ENCODE measurements at regions not wholly inside any gene's neighbourhood (a gene's known extent, or its start where the extent isn't known, plus 50 kb on each side); places are given as distances from the start of the nearest gene placed in this dataset.

DNA sequence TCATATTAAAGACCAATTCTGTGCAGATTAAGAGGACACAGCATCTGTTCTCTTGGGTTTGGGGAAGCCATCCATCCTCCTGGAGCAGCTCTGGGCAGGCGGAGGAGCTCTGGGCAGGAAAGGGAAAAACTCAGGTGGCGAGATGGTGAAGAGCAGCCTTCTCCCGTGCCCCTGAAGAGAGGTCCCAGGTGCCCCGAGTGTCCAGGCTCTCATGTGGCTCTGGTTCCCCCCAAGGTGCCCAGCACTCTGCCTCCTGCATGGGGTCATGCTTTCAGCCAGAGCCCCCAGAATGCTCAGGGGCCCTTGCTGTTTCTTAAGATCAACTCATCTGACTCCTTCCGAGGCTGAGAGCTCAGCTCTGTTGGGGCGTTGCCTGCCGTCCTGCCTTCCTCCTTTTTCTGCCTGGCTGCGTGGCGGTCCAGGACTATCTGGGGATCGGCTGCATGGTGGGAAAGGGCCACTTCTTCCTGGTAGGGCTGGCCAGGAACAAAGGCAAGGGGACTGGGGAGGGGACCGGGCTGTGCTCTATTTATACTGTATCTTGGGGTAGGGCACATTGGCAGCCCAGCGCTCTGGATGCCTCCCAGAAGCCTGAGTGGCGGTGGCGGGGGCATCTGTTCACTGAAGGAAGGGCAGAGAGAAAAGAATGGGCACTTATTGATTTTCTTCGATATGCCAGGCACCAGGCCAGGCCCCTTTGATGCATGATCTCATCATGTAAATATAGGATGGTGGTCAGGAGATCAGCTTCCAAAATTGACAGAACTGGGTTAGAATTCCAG, 103.2 kb upstream of the SDK2 start:
- DNase-seq, result no peak
- in situ Hi-C loops (cut with MboI; ENCODE audit: low pct_unique_long_range_greater_than_20kb, low sequenced_read_pairs), result no loop called here

DNA sequence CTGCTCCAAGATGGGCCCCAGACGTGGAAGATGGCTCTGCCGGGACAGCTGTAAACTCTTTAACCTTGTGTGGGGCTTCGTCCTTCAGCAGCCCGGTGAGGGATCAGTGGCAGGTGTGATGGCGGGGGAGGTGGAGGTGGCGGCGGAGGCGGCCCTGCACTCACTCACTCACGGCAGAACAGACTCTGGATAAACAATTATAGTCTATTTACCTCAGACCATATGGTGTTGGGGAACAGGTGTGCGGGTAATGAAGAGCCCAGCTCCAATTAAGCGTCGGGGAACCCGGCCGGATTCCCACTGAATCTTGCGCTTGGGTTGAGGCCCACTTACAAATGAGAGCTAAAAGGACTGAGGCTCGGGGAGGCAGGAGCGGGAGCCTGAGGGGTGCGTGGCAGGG, 104.3 kb upstream of the SDK2 start:
- DNase-seq, result no peak
- in situ Hi-C loops (cut with MboI; ENCODE audit: low pct_unique_long_range_greater_than_20kb, low sequenced_read_pairs), result no loop called here

DNA sequence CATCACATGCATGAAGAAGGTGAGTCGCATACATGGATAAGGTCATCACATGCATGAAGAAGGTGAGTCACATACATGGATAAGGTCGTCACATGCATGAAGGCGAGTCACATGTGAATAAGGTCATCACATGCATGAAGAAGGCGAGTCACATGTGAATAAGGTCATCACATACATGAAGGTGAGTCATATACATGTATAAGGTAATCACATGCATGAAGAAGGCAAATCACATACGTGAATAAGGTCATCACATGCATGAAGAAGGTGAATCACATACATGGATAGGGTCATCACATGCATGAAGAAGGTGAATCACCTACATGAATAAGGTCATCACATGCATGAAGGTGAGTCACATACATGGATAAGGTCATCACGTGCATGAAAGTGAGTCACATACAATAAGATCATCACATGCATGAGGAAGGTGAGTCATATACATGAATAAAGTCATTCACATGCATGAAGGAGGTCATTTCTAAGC, 105.1 kb upstream of the SDK2 start:
- in situ Hi-C loops (cut with MboI; ENCODE audit: low pct_unique_long_range_greater_than_20kb, low sequenced_read_pairs), result no loop called here
- no peak for DNase-seq

DNA sequence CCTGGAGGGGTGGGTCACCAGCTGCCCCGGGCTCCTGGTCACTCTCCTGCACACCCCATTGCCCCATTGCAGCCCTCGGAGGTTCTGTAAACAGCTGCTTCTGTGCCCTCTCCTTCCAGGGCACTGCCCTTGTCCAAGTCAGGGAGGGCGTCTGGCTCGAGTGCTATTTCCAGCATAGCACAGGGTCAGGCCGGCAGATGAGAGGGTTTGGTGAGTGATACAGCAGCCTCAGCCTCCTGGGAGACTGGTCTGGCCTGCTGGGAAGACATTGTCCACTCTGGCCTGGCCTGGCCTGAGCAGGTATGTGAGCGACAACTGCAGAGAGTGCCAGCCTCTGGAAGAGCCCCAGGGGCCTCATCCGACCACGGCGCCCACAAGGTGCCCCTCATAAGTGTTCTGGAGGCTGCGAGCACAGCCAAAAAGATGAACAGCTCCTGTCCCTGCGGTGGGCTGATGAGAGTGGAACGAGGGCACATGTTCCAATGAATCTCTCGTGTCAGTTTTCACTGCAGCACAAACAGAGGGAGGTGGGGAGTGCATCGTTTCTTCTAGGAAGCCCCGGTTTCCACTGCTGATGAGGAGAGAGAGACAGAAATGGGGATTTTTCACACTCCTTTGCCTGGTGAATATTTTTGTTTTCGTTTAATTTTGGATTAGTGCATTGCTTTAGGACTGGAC, 105.8 kb upstream of the SDK2 start:
- in situ Hi-C loops (cut with MboI; ENCODE audit: low pct_unique_long_range_greater_than_20kb, low sequenced_read_pairs), result no loop called here
- no peak for DNase-seq

DNA sequence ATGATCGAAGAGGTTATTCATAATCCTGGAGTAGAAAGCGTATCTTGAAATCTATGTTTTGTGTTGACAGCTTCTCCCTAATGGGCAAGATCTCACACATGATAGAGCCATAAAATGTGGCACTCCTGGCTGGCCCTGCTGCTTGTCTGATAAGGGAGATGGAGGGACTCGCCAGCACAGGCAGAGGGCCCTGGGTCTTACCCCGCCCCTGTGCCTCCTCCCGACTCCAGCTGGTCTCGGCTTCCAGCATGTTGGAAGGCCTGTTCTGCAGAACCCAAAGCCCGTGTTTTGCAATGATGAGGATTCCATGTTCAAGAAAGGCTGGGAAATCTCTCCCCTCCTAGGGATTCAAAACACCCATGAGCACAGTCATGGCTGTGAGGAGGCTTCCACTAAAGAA, 106.7 kb upstream of the SDK2 start:
- no peak for DNase-seq
- in situ Hi-C loops (cut with MboI; ENCODE audit: low pct_unique_long_range_greater_than_20kb, low sequenced_read_pairs), result no loop called here

DNA sequence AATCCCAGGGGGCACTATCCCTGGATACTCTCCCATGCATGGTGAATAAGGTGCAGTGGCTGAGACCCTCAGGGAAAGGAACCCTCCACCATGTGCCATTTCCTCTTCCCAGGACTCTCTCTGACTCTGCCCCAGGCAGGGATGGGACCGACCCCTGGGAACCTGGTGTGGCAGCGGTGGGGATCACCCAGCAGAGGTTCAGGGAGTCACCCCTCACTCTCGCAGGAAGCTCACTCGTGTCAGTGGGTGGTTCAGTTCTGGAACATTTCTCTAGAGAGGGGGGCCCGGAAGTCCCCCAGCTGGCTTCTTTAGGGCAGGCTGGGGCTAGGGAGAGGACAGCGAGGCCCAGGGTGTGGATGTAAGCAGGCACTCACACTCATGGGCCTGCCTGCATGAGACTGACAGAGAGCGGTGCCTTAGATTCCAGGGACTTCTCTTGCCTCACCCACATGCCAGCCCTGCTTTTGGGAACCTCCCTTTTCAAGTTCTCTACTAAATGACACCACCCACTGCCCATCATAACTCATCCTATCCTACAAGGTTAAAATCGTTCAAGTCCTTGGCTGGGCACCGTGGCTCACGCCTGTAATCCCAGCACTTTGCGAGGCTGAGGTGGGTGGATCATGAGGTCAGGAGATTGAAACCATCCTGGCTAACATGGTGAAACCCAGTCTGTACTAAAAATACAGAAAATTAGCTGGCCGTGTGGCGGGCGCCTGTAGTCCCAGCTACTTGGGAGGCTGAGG, 109.7 kb upstream of the SDK2 start:
- in situ Hi-C loops (cut with MboI; ENCODE audit: low pct_unique_long_range_greater_than_20kb, low sequenced_read_pairs), result no loop called here
- no peak for DNase-seq

DNA sequence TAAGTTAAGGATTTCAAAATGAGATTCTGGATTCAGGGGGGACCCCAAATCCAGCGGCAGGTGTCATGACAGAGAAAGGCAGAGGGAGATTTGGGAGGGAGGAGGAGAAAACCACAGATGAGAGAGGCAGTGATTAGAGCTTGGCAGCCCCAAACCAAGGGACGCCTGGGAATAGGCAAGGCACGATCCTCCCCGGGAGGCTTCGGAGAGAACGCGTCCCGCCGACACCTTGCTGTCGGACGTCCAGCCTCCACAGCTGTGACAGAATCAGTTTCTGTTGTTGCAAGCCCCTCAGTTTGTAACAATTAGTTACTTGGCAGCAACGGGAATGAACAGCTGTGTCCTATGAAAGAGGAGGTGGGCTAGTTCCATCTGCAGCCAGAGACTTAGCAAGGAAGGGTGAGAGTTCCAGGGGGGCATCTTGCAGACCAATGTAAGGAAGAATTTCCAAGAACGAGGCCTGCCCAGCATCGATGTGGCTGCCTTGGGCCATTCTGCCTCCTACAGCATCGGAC, 110.7 kb upstream of the SDK2 start:
- no peak for DNase-seq
- in situ Hi-C loops (cut with MboI; ENCODE audit: low pct_unique_long_range_greater_than_20kb, low sequenced_read_pairs), result no loop called here

DNA sequence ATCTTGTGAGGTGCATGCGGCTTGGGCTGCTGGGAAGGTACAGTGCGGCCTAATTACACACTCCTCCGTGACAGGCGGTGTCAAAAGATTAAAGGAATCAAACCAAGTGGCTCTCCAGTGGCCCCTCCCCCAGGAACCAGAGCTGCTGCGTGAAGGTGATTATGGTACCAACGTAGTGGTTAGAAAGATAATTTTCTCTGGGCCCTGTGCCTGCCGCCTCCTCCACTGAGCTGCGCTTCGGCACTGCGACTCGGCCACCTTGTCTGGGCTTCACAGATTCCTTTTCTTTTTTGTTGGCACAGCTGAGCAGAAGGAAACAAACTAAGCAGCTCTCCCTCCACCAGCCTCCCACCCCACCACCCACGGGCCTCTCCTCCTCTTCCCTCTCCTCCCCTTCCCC, 113.2 kb upstream of the SDK2 start:
- no peak for DNase-seq
- in situ Hi-C loops (cut with MboI; ENCODE audit: low pct_unique_long_range_greater_than_20kb, low sequenced_read_pairs), result no loop called here

DNA sequence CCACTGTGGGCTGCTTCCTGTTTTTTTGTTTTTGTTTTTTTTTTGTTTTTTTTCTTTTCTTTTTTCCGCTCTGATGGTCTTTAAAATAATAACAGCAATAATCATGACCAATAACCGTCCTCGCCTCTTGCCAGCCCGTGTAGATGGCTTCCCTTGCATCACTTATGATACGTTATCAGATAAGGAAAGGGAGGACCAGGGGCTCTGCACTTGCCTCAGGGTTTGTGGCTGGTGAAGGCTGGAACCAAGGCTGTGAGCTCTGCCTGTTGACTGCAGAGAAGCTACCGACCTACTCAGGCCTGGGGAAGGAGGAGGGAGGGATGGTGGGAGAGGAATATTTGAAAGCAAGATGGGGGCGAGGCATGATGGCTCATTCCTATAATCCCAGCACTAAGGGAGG, 114.0 kb upstream of the SDK2 start:
- in situ Hi-C loops (cut with MboI; ENCODE audit: low pct_unique_long_range_greater_than_20kb, low sequenced_read_pairs), result no loop called here

DNA sequence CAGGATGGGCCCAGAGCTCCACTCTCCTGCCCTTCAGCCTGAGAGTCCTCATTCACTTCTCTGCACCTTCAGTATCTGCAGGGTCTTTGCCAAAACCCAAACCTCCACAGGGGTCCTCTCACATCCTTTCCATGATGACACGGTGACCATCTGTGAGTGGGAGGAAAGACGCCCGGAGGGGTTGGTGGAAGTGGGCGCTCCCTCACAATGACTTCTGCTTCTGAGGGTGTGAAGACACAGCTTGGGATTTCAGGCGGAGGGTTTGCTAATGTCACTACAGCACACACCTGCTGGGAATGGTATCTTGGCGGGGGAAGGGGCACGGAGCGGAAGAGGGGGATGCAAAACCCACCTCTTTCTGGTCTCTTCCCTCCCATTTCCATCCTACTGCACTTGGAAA, 115.1 kb upstream of the SDK2 start:
- in situ Hi-C loops (cut with MboI; ENCODE audit: low pct_unique_long_range_greater_than_20kb, low sequenced_read_pairs), result no loop called here
- no peak for DNase-seq

More for the DNA sequence above, 114.0 kb upstream of the SDK2 start:
- DNase-seq, result no peak

DNA sequence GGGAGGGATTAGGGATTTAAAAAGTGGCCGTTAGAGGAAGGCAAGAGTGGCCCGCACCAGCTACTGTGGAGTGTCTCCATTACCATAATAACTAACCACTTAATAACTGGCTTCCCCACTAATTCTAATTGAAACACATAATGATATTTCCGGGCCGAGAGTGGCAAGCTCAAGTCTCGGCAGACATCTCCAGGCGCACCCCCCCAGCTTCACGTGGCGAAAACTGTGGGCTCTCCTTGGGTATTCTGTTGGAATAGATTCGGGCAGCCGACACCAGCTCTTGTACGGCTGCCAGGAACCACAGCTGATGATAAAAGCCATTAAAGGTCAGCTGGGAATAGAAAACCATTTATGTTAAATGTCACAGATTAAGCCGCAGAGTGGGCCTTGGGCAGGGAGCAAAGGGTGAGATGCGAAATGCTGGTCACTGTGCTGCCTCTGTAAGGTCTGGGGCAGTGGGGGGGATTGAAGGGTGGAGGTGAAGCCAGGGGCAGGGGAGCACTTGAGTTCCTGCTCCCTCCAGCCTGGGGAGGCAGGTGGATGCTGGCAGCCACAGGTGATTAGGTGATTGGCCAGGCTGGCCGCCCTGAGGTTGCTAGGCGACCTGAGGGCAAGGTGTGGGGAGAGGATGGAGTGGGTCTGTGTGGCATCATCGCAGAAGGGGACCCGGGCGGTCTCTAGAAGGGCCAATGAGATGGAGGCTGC, 115.6 kb upstream of the SDK2 start:
- in situ Hi-C loops (cut with MboI; ENCODE audit: low pct_unique_long_range_greater_than_20kb, low sequenced_read_pairs), result loop anchor here (10.0 kb wide), 1 partner anchor 55 kb away; no protein-coding TSS in a partner anchor
- DNase-seq, result no peak

DNA sequence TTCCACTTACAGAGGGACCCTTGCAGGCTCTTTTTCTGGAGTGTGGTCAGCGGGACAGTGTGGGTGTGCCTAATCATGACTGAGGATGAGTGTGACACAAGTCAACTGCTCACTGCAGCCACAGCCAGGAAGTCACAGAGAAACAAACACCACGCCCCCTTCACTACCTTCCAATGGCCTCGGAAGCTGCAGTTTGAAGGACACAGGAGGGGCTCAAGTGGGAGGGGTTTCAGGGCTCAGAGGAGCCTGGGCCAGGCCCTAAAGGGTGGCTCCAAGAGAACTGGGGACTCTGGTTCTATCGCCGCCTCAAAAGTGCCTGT, 116.2 kb upstream of the SDK2 start:
- no peak for DNase-seq
- in situ Hi-C loops (cut with MboI; ENCODE audit: low pct_unique_long_range_greater_than_20kb, low sequenced_read_pairs), result loop anchor here (10.0 kb wide), 1 partner anchor 56 kb away; no protein-coding TSS in a partner anchor

DNA sequence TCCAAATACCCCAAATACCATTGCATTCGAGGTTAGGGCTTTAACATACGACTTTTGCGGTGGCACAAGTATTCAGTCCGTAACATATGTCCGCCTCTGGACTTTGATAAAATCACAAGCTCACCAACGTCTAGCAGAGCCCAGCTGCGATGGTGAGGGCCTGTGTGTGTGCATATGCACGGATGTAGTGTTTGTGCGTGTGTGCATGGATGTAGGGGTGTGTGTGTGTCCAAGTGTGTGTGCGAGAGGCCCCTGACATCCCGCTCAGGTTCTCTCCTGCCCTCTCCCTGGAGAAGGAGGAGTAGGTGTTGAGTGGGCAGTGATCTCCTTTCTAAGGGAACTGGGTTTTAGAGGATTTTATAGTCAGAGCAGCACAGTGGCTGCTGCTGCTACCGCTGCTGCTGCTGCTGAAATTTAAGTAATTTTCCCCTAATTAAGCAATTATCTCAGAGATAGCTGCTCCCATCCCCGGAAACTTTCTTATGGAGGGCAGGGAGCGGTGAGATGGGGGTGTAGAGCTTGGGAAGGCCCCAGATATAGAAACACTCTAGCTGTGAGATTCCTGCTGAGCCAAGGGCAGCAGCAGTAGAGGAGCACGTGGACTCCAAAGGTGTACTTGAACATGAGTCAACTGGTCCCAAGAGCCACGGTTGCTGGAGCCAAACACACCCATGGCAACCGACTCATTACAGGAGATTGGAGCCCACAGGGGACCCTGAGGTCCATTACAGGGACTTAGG, 121.7 kb upstream of the SDK2 start:
- DNase-seq, result no peak
- in situ Hi-C loops (cut with MboI; ENCODE audit: low pct_unique_long_range_greater_than_20kb, low sequenced_read_pairs), result loop anchor here (10.0 kb wide), 1 partner anchor 61 kb away; no protein-coding TSS in a partner anchor

DNA sequence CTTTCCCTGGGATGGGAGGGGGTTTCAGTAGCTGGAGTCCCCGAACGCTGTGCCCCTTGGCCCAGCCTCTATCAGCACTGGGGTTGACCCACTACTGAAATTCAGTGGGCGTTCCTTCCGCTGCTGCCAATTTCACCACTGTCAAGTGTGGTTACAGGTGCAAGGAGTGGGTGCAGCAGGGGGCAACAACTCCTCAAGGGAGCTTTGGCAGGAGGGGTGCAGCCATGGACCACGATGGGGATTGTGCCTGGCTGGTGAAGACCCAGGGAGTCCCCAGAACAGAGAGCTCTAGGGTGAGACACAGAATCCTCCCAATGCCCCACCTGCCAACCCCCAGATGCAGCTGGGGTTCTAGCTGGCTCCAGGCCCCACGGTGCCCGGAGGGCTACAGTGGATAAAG, 123.5 kb upstream of the SDK2 start:
- in situ Hi-C loops (cut with MboI; ENCODE audit: low pct_unique_long_range_greater_than_20kb, low sequenced_read_pairs), result loop anchor here (10.0 kb wide), 1 partner anchor 63 kb away; no protein-coding TSS in a partner anchor
- no peak for DNase-seq

DNA sequence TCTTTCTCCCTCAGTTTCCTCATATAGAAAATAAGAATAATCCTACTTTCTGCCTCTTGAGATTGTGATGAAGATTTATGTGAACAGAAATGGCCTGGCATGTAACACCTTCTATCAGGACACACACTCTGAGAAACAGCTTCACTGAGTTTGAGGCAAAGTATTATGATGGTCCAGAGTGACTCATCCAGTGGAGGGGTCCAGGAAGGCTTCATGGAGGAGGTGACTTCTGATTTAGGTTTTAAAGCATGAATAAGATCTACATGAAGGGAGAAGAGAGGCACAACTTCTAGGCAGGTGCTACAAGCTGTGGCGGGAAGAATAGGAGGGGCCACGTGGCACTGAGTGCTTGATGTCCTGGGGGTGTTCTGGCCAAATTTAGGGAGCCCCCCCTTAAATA, 124.4 kb upstream of the SDK2 start:
- no peak for DNase-seq
- in situ Hi-C loops (cut with MboI; ENCODE audit: low pct_unique_long_range_greater_than_20kb, low sequenced_read_pairs), result loop anchor here (10.0 kb wide), 1 partner anchor 64 kb away; no protein-coding TSS in a partner anchor

DNA sequence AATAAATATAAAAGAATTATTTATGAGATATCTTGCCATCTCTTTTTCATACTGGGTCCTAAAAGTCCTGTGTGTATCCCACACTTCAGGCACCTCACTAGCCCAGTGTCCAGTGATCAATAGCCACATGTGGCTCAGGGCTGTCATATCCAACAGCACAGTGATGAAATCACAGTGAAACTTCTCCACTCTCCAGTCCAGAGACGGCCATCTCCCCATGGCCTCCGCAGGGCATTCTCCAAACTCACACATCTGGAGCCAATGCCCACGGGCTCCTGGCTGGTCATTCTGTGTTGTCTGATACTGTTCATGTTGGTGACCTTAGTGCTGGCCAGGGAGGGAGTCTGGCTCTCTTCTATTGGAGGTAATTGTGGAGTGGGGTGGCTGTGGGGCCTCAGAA, 125.2 kb upstream of the SDK2 start:
- no peak for DNase-seq
- in situ Hi-C loops (cut with MboI; ENCODE audit: low pct_unique_long_range_greater_than_20kb, low sequenced_read_pairs), result loop anchor here (10.0 kb wide), 1 partner anchor 65 kb away; no protein-coding TSS in a partner anchor

DNA sequence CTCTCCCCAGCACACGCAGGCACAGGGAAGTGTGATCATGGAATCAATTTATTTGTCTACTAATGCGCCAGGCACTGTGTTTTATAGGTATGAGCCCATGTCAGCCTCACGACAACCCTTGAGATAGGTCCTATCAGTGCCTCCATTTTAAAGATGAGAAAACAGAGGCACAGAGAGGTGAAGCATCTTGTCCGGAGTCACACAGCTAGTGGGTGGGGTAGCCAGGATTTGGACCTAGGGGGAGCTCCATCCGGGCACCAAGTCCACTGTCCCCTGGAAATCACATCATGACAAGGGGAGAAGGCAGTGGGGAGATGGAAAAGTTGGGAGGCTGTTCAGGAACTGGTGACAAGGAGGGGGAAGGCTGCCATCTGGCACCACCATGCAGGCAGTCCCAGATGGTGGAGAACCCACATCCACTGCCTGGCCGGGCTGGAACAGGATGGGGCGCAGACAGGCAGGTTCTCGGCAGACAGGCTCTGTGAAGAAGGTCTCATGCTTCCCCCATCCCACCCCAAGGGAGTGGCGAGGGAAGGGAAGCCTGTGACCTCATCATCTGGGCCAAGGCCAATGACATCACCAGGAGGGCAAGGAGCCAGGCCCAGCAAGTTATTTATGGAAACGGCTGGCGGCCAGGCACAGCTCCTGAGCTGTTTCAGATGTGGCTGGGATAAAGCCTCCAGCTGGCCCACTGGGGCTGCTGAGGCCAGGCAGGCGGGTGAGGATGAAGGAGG, 126.0 kb upstream of the SDK2 start:
- in situ Hi-C loops (cut with MboI; ENCODE audit: low pct_unique_long_range_greater_than_20kb, low sequenced_read_pairs), result no loop called here

DNA sequence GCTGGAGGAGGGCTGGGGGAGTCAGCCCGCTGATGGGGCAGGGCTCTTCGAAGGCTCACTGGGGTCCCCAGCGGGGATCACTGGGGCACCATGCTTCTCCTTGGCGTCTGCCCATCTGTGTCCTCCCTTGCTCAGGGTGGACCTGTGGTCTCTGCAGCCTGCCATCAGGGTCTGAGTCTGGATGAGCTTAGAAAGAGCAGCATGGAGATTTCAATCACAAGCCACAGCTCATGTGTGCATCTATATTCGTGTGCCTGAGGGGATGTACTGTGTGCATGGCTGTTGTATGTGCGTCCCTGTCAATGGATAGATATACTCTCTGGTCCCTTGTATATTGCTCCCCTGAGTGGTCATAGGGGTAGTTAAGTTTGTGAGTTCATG, 126.6 kb upstream of the SDK2 start:
- in situ Hi-C loops (cut with MboI; ENCODE audit: low pct_unique_long_range_greater_than_20kb, low sequenced_read_pairs), result no loop called here

More for the DNA sequence above, 126.0 kb upstream of the SDK2 start:
- DNase-seq, result no peak

More for the DNA sequence above, 126.6 kb upstream of the SDK2 start:
- no peak for DNase-seq

Data from KBM-7 (cell line).